ENCODE measurements at regions not wholly inside any gene's neighbourhood (a gene's known extent, or its start where the extent isn't known, plus 50 kb on each side); places are given as distances from the start of the nearest gene placed in this dataset.

- intact Hi-C loops (cut with DNase I), result no loop called here
- DNase-seq (ENCODE audit: low spot score), result no peak
Observed at GRCh38 chr18:73235491-73235890, 367.7 kb upstream of the NETO1 start.

GRCh38 chr18:73232933-73233332, 365.1 kb upstream of the NETO1 start:
- DNase-seq (ENCODE audit: low spot score), result no peak
- intact Hi-C loops (cut with DNase I), result no loop called here

- intact Hi-C loops (cut with DNase I), result no loop called here
- DNase-seq (ENCODE audit: low spot score), result no peak
Observed at GRCh38 chr18:73220663-73221062, 352.9 kb upstream of the NETO1 start.

GRCh38 chr18:73218293-73218692, 350.5 kb upstream of the NETO1 start:
- DNase-seq (ENCODE audit: low spot score), result no peak
- intact Hi-C loops (cut with DNase I), result no loop called here

- DNase-seq (ENCODE audit: low spot score), result no peak
- intact Hi-C loops (cut with DNase I), result no loop called here
Observed at GRCh38 chr18:73214970-73215369, 347.2 kb upstream of the NETO1 start.

GRCh38 chr18:73212442-73212841, 344.7 kb upstream of the NETO1 start:
- intact Hi-C loops (cut with DNase I), result no loop called here

GRCh38 chr18:73201940-73202339, 334.2 kb upstream of the NETO1 start:
- DNase-seq (ENCODE audit: low spot score), result no peak
- intact Hi-C loops (cut with DNase I), result no loop called here

More at GRCh38 chr18:73212442-73212841, 344.7 kb upstream of the NETO1 start:
- DNase-seq (ENCODE audit: low spot score), result no peak

GRCh38 chr18:73199151-73199550, 331.4 kb upstream of the NETO1 start:
- no peak for DNase-seq (ENCODE audit: low spot score)
- intact Hi-C loops (cut with DNase I), result no loop called here

GRCh38 chr18:73189718-73190117, 321.9 kb upstream of the NETO1 start:
- intact Hi-C loops (cut with DNase I), result no loop called here
- no peak for DNase-seq (ENCODE audit: low spot score)

GRCh38 chr18:73168236-73168635, 300.4 kb upstream of the NETO1 start:
- DNase-seq (ENCODE audit: low spot score), result no peak
- intact Hi-C loops (cut with DNase I), result no loop called here

- no peak for DNase-seq (ENCODE audit: low spot score)
- intact Hi-C loops (cut with DNase I), result no loop called here
Observed at GRCh38 chr18:73164430-73164829, 296.6 kb upstream of the NETO1 start.

GRCh38 chr18:73163236-73163635, 295.4 kb upstream of the NETO1 start:
- intact Hi-C loops (cut with DNase I), result no loop called here
- DNase-seq (ENCODE audit: low spot score), result no peak

GRCh38 chr18:73156117-73156516, 288.3 kb upstream of the NETO1 start:
- DNase-seq (ENCODE audit: low spot score), result no peak
- intact Hi-C loops (cut with DNase I), result no loop called here

- intact Hi-C loops (cut with DNase I), result no loop called here
- DNase-seq (ENCODE audit: low spot score), result no peak
Observed at GRCh38 chr18:73153271-73153670, 285.5 kb upstream of the NETO1 start.

GRCh38 chr18:73151086-73151485, 283.3 kb upstream of the NETO1 start:
- intact Hi-C loops (cut with DNase I), result no loop called here

GRCh38 chr18:73150199-73150598, 282.4 kb upstream of the NETO1 start:
- intact Hi-C loops (cut with DNase I), result no loop called here
- DNase-seq (ENCODE audit: low spot score), result no peak

More at GRCh38 chr18:73151086-73151485, 283.3 kb upstream of the NETO1 start:
- no peak for DNase-seq (ENCODE audit: low spot score)

- no peak for DNase-seq (ENCODE audit: low spot score)
- intact Hi-C loops (cut with DNase I), result no loop called here
Observed at GRCh38 chr18:73147590-73147989, 279.8 kb upstream of the NETO1 start.

- no peak for DNase-seq (ENCODE audit: low spot score)
- intact Hi-C loops (cut with DNase I), result no loop called here
Observed at GRCh38 chr18:73144030-73144429, 276.2 kb upstream of the NETO1 start.

- DNase-seq (ENCODE audit: low spot score), result no peak
- intact Hi-C loops (cut with DNase I), result loop anchor here (5.0 kb wide), 1 partner anchor 369 kb away; no protein-coding TSS in a partner anchor
Observed at GRCh38 chr18:73136134-73136533, 268.3 kb upstream of the NETO1 start.

- intact Hi-C loops (cut with DNase I), result no loop called here
- no peak for DNase-seq (ENCODE audit: low spot score)
Observed at GRCh38 chr18:73124175-73124574, 256.4 kb upstream of the NETO1 start.

GRCh38 chr18:73121207-73121606, 253.4 kb upstream of the NETO1 start:
- no peak for DNase-seq (ENCODE audit: low spot score)
- intact Hi-C loops (cut with DNase I), result no loop called here

- no peak for DNase-seq (ENCODE audit: low spot score)
- intact Hi-C loops (cut with DNase I), result no loop called here
Observed at GRCh38 chr18:73120626-73121025, 252.8 kb upstream of the NETO1 start.
